ENCODE measurements at regions not wholly inside any gene's neighbourhood (a gene's known extent, or its start where the extent isn't known, plus 50 kb on each side); places are given as distances from the start of the nearest gene placed in this dataset.
A peak's percentile ranks its signal among the peaks of the same experiment; 100 is the strongest.

- no peak for DNase-seq (ENCODE audit: low read depth)
These were observed 133.1 kb downstream of the KDR start for GRCh38 chr4:54992266-54992665.

- DNase-seq (ENCODE audit: low read depth): no peak
These were observed 136.7 kb downstream of the KDR start for GRCh38 chr4:54988655-54989054.

GRCh38 chr4:54986095-54986846, 139.1 kb downstream of the KDR start:
- no peak for DNase-seq (ENCODE audit: low read depth)

GRCh38 chr4:54976682-54977081, 148.7 kb downstream of the KDR start:
- no peak for DNase-seq (ENCODE audit: low read depth)

GRCh38 chr4:54976031-54976430, 149.4 kb downstream of the KDR start:
- no peak for DNase-seq (ENCODE audit: low read depth)

GRCh38 chr4:54973784-54974183, 151.6 kb downstream of the KDR start:
- no peak for DNase-seq (ENCODE audit: low read depth)

- no peak for DNase-seq (ENCODE audit: low read depth)
These were observed 153.9 kb downstream of the KDR start for GRCh38 chr4:54971474-54971950.

GRCh38 chr4:54967289-54967688, 158.1 kb downstream of the KDR start:
- DNase-seq (ENCODE audit: low read depth): no peak

GRCh38 chr4:54961357-54961975, 163.9 kb downstream of the KDR start:
- DNase-seq (ENCODE audit: low read depth): no peak

GRCh38 chr4:54959651-54960116, 165.7 kb downstream of the KDR start:
- DNase-seq (ENCODE audit: low read depth): no peak

GRCh38 chr4:54959131-54959530, 166.3 kb downstream of the KDR start:
- DNase-seq (ENCODE audit: low read depth): no peak

- no peak for DNase-seq (ENCODE audit: low read depth)
These were observed 167.2 kb downstream of the KDR start for GRCh38 chr4:54958236-54958635.

GRCh38 chr4:54954656-54955388, 170.6 kb downstream of the KDR start:
- no peak for DNase-seq (ENCODE audit: low read depth)

- DNase-seq (ENCODE audit: low read depth): no peak
These were observed 178.7 kb downstream of the KDR start for GRCh38 chr4:54946741-54947140.

GRCh38 chr4:54945838-54946237, 179.6 kb downstream of the KDR start:
- DNase-seq (ENCODE audit: low read depth): no peak

- no peak for DNase-seq (ENCODE audit: low read depth)
These were observed 182.7 kb downstream of the KDR start for GRCh38 chr4:54942721-54943120.

- DNase-seq (ENCODE audit: low read depth): no peak
These were observed 183.3 kb downstream of the KDR start for GRCh38 chr4:54941994-54942552.

GRCh38 chr4:54940996-54941865, 184.2 kb downstream of the KDR start:
- no peak for DNase-seq (ENCODE audit: low read depth)

GRCh38 chr4:54937501-54937900, 187.9 kb downstream of the KDR start:
- peak; percentile 43 for DNase-seq (ENCODE audit: low read depth)

GRCh38 chr4:54933579-54933978, 191.8 kb downstream of the KDR start:
- no peak for DNase-seq (ENCODE audit: low read depth)

- no peak for DNase-seq (ENCODE audit: low read depth)
These were observed 195.2 kb downstream of the KDR start for GRCh38 chr4:54930226-54930625.

GRCh38 chr4:54929459-54929858, 195.9 kb downstream of the KDR start:
- DNase-seq (ENCODE audit: low read depth): no peak

All from CMK (cell line).